Astrocyte of the cerebellum (primary cell): ENCODE measurements at regions not wholly inside any gene's neighbourhood (a gene's known extent, or its start where the extent isn't known, plus 50 kb on each side); places are given as distances from the start of the nearest gene placed in this dataset.

ENCODE experiments used
- DNase-seq: peaks from one replicate; pipeline ENCODE4 v3.0.0-alpha.2; 2011; ENCODE audit warnings: low read depth
- H3K4me3 ChIP-seq: 2 replicates; pipeline ENCODE4 v1.5.1; 2011; ENCODE audit warnings: mild to moderate bottlenecking, low read depth, low read length, moderate library complexity
- CTCF ChIP-seq: IDR thresholded peaks from 2 replicates; pipeline ENCODE4 v1.5.1; 2012; ENCODE audit warnings: low read length, low read depth, moderate library complexity, mild to moderate bottlenecking; ENCODE audit errors: missing control alignments
- in situ Hi-C: cut with HindIII; loops from 2 replicates; pipeline ENCODE4 v1.10.0; 2017; ENCODE audit warnings: low sequenced_read_pairs

- no peak for TF ChIP-seq CTCF
- no peak overlapping the region for H3K4me3 ChIP-seq
- DNase-seq: no peak
- in situ Hi-C loops: no loop called here
These were observed 221.4 kb downstream of the MTERF1 start for GRCh38 chr7:91659096-91659495.

- no peak overlapping the region for H3K4me3 ChIP-seq
- no peak for DNase-seq
- TF ChIP-seq CTCF: no peak
- in situ Hi-C loops: no loop called here
These were observed 219.7 kb downstream of the MTERF1 start for GRCh38 chr7:91660734-91661356.

- no peak overlapping the region for H3K4me3 ChIP-seq
- no peak for DNase-seq
- in situ Hi-C loops: no loop called here
- TF ChIP-seq CTCF: no peak
These were observed 218.8 kb downstream of the MTERF1 start for GRCh38 chr7:91661727-91662126.

GRCh38 chr7:91668217-91668616 is 212.3 kb downstream of the MTERF1 start:
- no peak for DNase-seq
- no peak overlapping the region for H3K4me3 ChIP-seq
- in situ Hi-C loops: no loop called here
- TF ChIP-seq CTCF: no peak

- in situ Hi-C loops: no loop called here
- no peak overlapping the region for H3K4me3 ChIP-seq
- no peak for DNase-seq
- TF ChIP-seq CTCF: no peak
These were observed 209.3 kb downstream of the MTERF1 start for GRCh38 chr7:91671245-91671644.

- DNase-seq: no peak
- in situ Hi-C loops: no loop called here
These were observed 206.0 kb downstream of the MTERF1 start for GRCh38 chr7:91674470-91674869.

More at GRCh38 chr7:91674470-91674869, 206.0 kb downstream of the MTERF1 start:
- H3K4me3 ChIP-seq: no peak overlapping the region
- TF ChIP-seq CTCF: no peak
